Ecto neural progenitor cell (in vitro differentiated cells): ENCODE measurements at regions not wholly inside any gene's neighbourhood (a gene's known extent, or its start where the extent isn't known, plus 50 kb on each side); places are given as distances from the start of the nearest gene placed in this dataset.

Source experiments
- DNase-seq: peaks from one replicate; pipeline ENCODE4 v3.0.0-alpha.2; 2018; ENCODE audit warnings: low spot score

DNA sequence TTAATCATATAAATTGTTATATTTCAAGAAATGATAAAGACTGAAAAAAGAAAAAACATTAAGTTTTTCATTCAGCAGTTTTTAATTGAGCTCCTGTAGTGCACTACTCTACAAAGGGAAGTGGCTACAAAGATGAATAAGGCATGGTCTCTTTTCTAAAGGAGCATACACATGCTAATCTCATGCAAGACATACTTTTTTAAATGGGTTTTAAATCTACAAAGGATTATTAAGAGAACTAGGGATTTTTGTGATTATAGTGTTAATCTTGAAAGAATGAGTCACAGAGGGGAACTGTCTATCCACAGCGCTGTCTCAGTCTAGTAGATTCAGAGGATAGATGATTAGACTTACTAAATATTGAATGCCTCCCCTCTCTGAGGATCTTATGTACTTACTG, 1722.2 kb downstream of the RPA4 start:
- DNase-seq = no peak

DNA sequence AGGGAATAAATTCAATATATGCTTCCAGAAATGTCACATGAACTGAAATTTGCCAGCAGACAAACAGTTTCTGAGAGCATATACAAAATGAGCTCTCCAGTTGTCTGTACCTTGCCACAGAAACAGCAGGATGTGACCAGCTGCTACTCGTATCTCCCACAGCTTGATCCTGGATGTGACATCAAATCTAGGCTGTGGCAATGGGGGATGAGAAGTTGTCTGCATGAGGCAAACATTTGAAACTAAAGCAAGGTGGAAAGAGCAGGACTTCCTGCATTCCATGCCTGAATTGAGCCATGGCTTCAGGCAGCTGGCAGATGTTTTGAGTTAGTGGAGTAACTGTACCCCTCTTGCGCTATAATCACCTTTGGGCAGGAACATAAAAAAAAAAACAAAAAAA, 1724.0 kb downstream of the RPA4 start:
- no peak for DNase-seq

DNA sequence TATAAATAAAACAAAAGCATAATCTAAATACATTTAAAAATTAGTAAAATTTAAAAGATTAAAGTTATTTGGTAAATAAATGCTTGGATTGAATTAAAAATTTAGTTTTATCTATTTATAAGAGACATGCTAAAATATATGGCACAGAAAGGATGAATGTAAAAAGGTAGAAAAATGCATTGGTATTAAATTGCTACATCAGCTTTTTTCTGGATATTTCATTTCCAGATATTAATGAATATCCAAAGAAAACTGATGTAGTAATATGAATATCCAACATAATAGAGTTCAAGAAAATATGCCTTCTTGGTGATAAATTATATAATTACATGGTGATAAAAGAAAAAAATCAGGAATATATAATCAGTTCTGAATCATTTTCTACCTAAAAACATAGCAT, 1743.9 kb downstream of the RPA4 start:
- DNase-seq = no peak

DNA sequence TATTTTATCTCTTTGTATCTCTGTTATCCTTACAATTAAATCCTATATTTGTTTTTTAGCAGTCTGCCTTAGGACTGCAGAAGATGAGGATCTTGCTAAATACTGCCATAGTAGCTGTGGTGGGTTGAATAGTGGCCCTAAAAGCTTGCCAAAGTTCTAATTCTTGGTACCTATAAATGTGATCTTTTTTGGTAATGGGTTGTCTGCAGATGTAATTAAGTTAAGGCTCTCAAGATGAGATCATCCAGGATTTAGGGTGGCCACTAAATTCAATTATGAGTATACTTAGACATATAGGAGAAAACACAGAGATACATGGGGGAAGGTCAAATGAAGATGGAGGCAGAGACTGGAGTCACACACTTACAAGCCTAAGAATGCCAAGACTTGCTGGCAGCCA, 1753.7 kb downstream of the RPA4 start:
- DNase-seq = no peak

DNA sequence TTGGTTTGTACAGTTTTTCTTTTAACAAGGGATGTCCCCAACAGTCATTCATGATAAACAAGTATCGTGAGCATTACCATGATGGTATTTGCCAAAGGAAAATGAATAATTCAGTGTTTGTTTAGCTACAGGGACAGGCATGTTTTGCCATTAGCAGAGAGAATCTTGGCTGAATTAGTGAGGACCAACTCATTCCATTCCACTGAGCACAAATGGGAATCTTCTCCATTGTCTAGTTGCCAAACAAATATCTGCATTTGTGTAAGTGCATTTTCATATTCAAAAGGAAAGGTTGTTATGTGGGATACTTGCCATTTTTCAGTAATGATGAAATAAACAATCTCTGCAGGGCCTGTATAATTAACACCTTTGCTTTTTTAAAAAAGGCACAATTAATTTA, 1762.6 kb downstream of the RPA4 start:
- no peak for DNase-seq

DNA sequence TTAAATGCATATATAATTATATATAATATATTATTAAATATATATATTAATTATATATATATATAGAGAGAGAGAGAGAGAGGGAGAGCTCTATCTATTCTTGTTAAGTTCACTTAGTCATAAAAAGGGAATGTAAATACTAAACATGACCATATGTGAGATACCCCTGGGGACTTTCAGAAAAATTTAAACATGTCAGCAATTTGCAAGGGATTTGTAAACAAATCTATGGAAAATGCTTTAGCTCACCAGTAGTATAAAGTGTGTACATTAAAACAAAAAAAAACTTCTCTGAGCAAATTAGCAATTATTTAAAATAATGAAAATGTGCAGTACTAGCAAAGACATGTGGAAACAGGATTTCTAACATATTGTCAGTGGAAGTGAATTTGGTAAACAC, 1755.5 kb downstream of the PCDH19 start:
- DNase-seq = no peak
